A673 (cell line): ENCODE measurements at regions not wholly inside any gene's neighbourhood (a gene's known extent, or its start where the extent isn't known, plus 50 kb on each side); places are given as distances from the start of the nearest gene placed in this dataset.

Source experiments
- EZH2 ChIP-seq: fragments of 200-600 bp; sonication (generic); IDR thresholded peaks from 2 replicates; pipeline ENCODE4 v1.6.1; 2017; ENCODE audit warnings: borderline replicate concordance, low read depth, mild to moderate bottlenecking, mixed read lengths, antibody characterized with exemption, low read length; ENCODE audit not compliant: poor library complexity, severe bottlenecking
- TF ChIP-seq, protein P1 (sequence below): fragments of 300-800, 200-600 bp; sonication (generic); conservative IDR thresholded peaks from 2 replicates; pipeline ENCODE4 v1.5.1; 2017; ENCODE audit warnings: low read depth, mild to moderate bottlenecking, antibody characterized with exemption, low read length, moderate library complexity, mixed read lengths

- TF ChIP-seq, protein P1, sequence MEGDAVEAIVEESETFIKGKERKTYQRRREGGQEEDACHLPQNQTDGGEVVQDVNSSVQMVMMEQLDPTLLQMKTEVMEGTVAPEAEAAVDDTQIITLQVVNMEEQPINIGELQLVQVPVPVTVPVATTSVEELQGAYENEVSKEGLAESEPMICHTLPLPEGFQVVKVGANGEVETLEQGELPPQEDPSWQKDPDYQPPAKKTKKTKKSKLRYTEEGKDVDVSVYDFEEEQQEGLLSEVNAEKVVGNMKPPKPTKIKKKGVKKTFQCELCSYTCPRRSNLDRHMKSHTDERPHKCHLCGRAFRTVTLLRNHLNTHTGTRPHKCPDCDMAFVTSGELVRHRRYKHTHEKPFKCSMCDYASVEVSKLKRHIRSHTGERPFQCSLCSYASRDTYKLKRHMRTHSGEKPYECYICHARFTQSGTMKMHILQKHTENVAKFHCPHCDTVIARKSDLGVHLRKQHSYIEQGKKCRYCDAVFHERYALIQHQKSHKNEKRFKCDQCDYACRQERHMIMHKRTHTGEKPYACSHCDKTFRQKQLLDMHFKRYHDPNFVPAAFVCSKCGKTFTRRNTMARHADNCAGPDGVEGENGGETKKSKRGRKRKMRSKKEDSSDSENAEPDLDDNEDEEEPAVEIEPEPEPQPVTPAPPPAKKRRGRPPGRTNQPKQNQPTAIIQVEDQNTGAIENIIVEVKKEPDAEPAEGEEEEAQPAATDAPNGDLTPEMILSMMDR, result no peak
- TF ChIP-seq EZH2, result no peak
Observed at GRCh38 chr1:68777851-68778250, 281.0 kb upstream of the DEPDC1 start.
